Skeletal muscle tissue (tissue), 3 donors: ENCODE measurements at regions not wholly inside any gene's neighbourhood (a gene's known extent, or its start where the extent isn't known, plus 50 kb on each side); places are given as distances from the start of the nearest gene placed in this dataset.
"Not testable (repeated sequence)": the region's sequence is repeated elsewhere in the genome, so short reads cannot be mapped to it uniquely, and the experiment has no call there.

Source experiments
- H3K27ac ChIP-seq: one replicate; pipeline ENCODE4 v1.7.0; 2013; ENCODE audit warnings: mild to moderate bottlenecking, low read depth, low read length, inconsistent platforms
- H3K27me3 ChIP-seq, 3 donors: one replicate each; pipeline ENCODE4 v1.7.0; 2013; ENCODE audit warnings: low read length in 3 of 3; ENCODE audit not compliant: control insufficient read depth in 3 of 3, insufficient read depth in 3 of 3
- H3K36me3 ChIP-seq, 3 donors: one replicate each; pipeline ENCODE4 v1.7.0; 2013; ENCODE audit warnings: low read length in 3 of 3; ENCODE audit not compliant: control insufficient read depth in 3 of 3, insufficient read depth in 3 of 3
- H3K4me1 ChIP-seq, 3 donors: one replicate each; pipeline ENCODE4 v1.7.0; 2013; ENCODE audit warnings: low read length in 3 of 3, mild to moderate bottlenecking in 3 of 3; ENCODE audit not compliant: control insufficient read depth in 3 of 3, insufficient read depth in 3 of 3
- H3K4me3 ChIP-seq, 3 donors: one replicate each; pipeline ENCODE4 v1.7.0; 2013; ENCODE audit warnings: low read length in 3 of 3
- H3K9ac ChIP-seq, 3 donors: one replicate each; pipeline ENCODE4 v1.7.0; 2013; ENCODE audit warnings: low read length in 3 of 3, mild to moderate bottlenecking in 3 of 3, moderate library complexity in 2 of 3, low read depth in 1 of 3
- H3K9me3 ChIP-seq, 3 donors: one replicate each; pipeline ENCODE4 v1.7.0; 2013; ENCODE audit warnings: low read length in 3 of 3; ENCODE audit not compliant: control insufficient read depth in 3 of 3
- donor health status: Osteomylitis.

GRCh38 chr12:124223733-124224138, 71.2 kb upstream of the RFLNA start:
- H3K36me3 ChIP-seq, H3K27ac ChIP-seq, H3K9ac ChIP-seq, H3K4me3 ChIP-seq, H3K9me3 ChIP-seq, H3K27me3 ChIP-seq, H3K4me1 ChIP-seq: not testable (repeated sequence)

- Histone ChIP-seq H3K27me3 (peaks cover 0 to 3% (median 0%) of the 10 kb centered on the region in 3 donors), H3K9ac (peak overlapping the region in 1 of 3 donors; percentile 33), H3K9me3 (no peaks in the 10 kb centered on the region), H3K4me3 (no peak overlapping the region), H3K4me1 (peaks cover 5 to 8% (median 5%) of the 10 kb centered on the region in 3 donors), H3K36me3 (no peaks in the 10 kb centered on the region), H3K27ac (no peak overlapping the region)
Measured at GRCh38 chr12:124224535-124225110, 70.3 kb upstream of the RFLNA start.

DNA sequence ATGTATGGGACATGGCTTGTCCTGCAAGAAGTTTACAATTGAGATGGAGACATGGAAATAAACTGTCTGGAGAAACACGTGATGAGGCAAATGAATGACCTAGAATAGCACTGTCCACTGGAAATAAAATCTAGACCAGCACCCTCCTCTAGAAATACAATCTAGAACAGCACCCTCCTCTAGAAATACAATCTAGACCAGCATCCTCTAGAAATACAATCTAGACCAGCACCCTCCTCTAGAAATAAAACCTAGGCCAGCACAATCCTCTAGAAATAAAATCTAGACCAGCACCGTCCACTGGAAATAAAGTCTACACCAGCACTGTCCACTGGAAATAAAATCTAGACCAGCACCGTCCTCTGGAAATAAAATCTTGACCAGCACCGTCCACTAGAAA, 69.2 kb upstream of the RFLNA start:
- Histone ChIP-seq H3K4me1 (peaks cover 5 to 8% (median 5%) of the 10 kb centered on the region in 3 donors), H3K9me3 (no peaks in the 10 kb centered on the region), H3K27ac (no peak overlapping the region), H3K4me3 (no peak overlapping the region), H3K27me3 (peaks cover 0 to 3% (median 0%) of the 10 kb centered on the region in 3 donors), H3K36me3 (no peaks in the 10 kb centered on the region), H3K9ac (no peak overlapping the region)

DNA sequence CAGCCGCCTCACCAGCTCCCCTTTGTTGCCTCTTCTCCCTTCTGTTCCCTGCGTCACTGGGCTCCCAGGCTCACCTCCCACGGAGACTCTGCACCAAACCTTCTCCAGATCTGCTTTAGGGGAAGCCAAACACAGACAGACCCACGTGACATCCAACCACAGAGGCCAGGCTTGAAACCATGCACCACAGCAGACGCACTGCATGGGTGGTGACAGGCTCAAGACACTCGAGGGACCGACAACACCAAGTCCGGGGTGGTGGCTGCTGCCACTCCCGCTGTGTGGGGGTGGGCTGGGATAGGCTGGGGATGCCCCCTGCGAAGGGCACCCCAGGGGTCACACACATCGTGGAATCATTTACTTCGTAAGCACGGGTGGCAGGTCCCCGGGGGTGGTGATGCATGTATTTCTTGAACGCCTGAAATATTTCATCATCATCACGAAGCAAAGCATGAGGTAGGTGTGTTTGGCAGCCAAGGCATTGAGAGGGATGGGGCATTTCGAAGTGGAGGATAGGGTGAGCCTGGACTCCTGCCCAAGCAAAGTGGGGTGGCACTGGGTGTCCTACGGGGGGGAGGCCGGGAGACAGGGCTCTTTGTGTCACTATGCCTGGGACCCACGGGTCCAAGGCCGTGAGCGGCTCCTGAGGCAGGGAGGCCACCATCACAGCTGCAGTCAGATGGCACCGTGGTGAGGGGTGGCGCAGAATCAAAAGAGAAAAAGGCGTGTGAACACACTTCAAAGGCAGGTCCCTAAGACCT, 66.8 kb upstream of the RFLNA start:
- Histone ChIP-seq H3K4me1 (peaks cover 13 to 15% (median 14%) of the 10 kb centered on the region in 3 donors), H3K27me3 (no peaks in the 10 kb centered on the region), H3K9ac (no peak overlapping the region), H3K36me3 (no peaks in the 10 kb centered on the region), H3K4me3 (no peak overlapping the region), H3K27ac (no peak overlapping the region), H3K9me3 (peaks cover 0 to 5% (median 3%) of the 10 kb centered on the region in 3 donors)

DNA sequence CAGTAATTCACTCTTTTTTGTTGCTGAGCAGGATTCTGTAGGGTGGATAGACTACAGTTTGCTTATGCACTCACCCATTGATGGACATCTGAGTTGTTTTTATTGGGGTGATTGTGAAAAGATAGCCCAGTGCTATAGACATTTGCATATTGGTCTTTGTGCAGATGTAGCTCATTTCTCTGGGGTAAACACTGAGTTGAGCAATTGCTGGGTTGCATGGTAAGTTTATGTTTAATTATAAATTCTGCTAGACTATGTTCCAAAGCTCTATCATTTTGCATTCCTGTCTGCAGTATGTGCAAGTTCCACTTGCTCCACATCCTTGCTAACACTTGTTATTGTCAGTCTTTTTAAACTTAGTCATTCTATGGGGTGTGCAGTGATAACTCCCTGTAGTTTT, 65.4 kb upstream of the RFLNA start:
- Histone ChIP-seq H3K4me1 (peaks cover 10 to 13% (median 12%) of the 10 kb centered on the region in 3 donors), H3K36me3 (no peaks in the 10 kb centered on the region), H3K9ac (no peak overlapping the region), H3K27me3 (no peaks in the 10 kb centered on the region), H3K27ac (no peak overlapping the region), H3K4me3 (no peak overlapping the region), H3K9me3 (peaks cover 0 to 5% (median 3%) of the 10 kb centered on the region in 3 donors)

GRCh38 chr12:124230117-124230757, 64.7 kb upstream of the RFLNA start:
- no peaks in the 10 kb centered on the region for H3K27me3 ChIP-seq
- H3K9me3 ChIP-seq: peaks cover 0 to 5% (median 3%) of the 10 kb centered on the region in 3 donors
- H3K9ac ChIP-seq: no peak overlapping the region
- no peaks in the 10 kb centered on the region for H3K36me3 ChIP-seq
- H3K4me1 ChIP-seq: peaks cover 7 to 9% (median 8%) of the 10 kb centered on the region in 3 donors
- no peak overlapping the region for H3K4me3 ChIP-seq
- H3K27ac ChIP-seq: no peak overlapping the region

DNA sequence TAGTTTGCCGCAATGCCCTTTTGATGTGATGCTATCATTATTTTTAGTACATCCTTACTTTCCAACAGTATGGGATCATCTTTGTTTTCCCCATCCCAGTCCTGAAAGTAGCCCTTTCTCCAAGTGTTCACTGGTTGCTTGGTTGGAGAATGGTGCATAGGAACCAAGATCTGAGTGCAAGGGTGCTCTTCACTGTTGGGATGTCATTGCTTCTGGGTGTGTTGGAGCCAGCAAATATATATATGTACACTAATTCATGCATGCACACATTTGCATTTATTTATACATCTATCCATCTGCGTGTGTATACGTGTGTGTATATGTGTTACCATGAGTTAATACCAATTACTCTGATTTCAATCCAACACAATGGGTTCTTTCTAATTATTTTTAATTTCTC, 64.1 kb upstream of the RFLNA start:
- Histone ChIP-seq H3K9ac (no peak overlapping the region), H3K4me3 (no peak overlapping the region), H3K4me1 (peaks cover 7 to 9% (median 8%) of the 10 kb centered on the region in 3 donors), H3K36me3 (no peaks in the 10 kb centered on the region), H3K9me3 (peaks cover 0 to 5% (median 3%) of the 10 kb centered on the region in 3 donors), H3K27ac (no peak overlapping the region), H3K27me3 (no peaks in the 10 kb centered on the region)

DNA sequence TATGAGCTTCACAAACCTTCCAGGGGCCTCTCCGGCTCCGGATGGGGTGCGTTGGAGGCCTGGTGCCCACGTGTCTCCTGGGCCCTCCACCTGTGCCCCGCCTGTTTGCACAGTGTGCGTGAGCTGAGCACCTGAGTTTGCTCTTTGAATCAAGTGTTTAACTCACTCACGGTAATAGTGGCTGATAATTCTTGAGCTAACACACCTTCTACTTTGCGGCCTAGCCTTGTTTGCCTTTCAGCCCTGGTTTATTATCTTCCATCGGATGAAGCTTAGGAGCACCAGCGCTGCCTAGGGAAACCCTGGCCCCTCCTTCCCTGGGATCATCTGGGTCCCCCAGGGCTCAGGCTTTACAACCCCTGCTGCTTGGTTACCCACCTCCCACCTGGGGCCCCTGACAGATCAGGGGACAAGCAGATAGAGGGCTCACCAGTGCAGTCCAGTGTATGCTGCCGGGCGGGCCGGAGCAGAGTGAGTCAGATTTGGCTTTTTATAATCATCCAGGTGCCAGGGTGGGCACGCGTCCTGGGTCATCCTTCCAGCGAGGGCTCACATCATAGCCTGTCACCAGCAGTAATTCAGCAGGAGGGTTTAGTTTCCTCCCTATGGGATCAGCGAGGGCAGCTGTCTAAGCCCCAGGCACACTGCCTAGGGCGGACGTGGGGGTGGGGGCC, 62.8 kb upstream of the RFLNA start:
- H3K36me3 ChIP-seq: no peaks in the 10 kb centered on the region
- peak overlapping the region in 2 of 3 donors; percentile 15 to 33 for H3K9ac ChIP-seq
- peak overlapping the region in 1 of 3 donors; percentile 22 for H3K4me3 ChIP-seq
- H3K27ac ChIP-seq: no peak overlapping the region
- peaks cover 0 to 5% (median 3%) of the 10 kb centered on the region in 3 donors for H3K9me3 ChIP-seq
- no peaks in the 10 kb centered on the region for H3K27me3 ChIP-seq
- H3K4me1 ChIP-seq: peaks cover 7 to 9% (median 8%) of the 10 kb centered on the region in 3 donors

GRCh38 chr12:124232654-124232987, 62.3 kb upstream of the RFLNA start:
- H3K9me3 ChIP-seq: peaks cover 0 to 5% (median 3%) of the 10 kb centered on the region in 3 donors
- H3K27ac ChIP-seq: no peak overlapping the region
- H3K4me3 ChIP-seq: no peak overlapping the region
- H3K9ac ChIP-seq: no peak overlapping the region
- no peaks in the 10 kb centered on the region for H3K27me3 ChIP-seq
- no peaks in the 10 kb centered on the region for H3K36me3 ChIP-seq
- H3K4me1 ChIP-seq: peaks cover 7 to 9% (median 8%) of the 10 kb centered on the region in 3 donors
